Neural progenitor cell (in vitro differentiated cells): ENCODE measurements at regions not wholly inside any gene's neighbourhood (a gene's known extent, or its start where the extent isn't known, plus 50 kb on each side); places are given as distances from the start of the nearest gene placed in this dataset.

Source experiments
- DNase-seq: peaks from one replicate; pipeline ENCODE4 v3.0.0-alpha.2; 2016; ENCODE audit warnings: low spot score
- H2AFZ ChIP-seq: fragments of 200-600 bp; sonication (generic); replicated peaks from 2 replicates; pipeline ENCODE4 v1.6.1; 2016; ENCODE audit warnings: antibody characterized with exemption
- H3F3A ChIP-seq: fragments of 200-600 bp; sonication (generic); 2 replicates; pipeline ENCODE4 v1.6.1; 2016; ENCODE audit warnings: antibody characterized with exemption, low read depth
- H3K27ac ChIP-seq: fragments of 200-600 bp; sonication (generic); 2 replicates; pipeline ENCODE4 v1.5.1; 2016; ENCODE audit warnings: mild to moderate bottlenecking
- H3K27me3 ChIP-seq: fragments of 200-600 bp; sonication (generic); 2 replicates; pipeline ENCODE4 v1.6.1; 2016; ENCODE audit warnings: mild to moderate bottlenecking, moderate library complexity
- H3K36me3 ChIP-seq: fragments of 200-600 bp; sonication (generic); 2 replicates; pipeline ENCODE4 v1.5.1; 2016
- H3K4me1 ChIP-seq: fragments of 200-600 bp; sonication (generic); 2 replicates; pipeline ENCODE4 v1.6.1; 2016; ENCODE audit warnings: mixed run types
- H3K4me2 ChIP-seq: fragments of 200-600 bp; sonication (generic); 2 replicates; pipeline ENCODE4 v1.6.1; 2016
- H3K4me3 ChIP-seq: fragments of 200-600 bp; sonication (generic); 2 replicates; pipeline ENCODE4 v1.5.1; 2016
- H3K79me2 ChIP-seq: fragments of 200-600 bp; sonication (generic); 2 replicates; pipeline ENCODE4 v1.6.1; 2016; ENCODE audit warnings: low read depth
- H3K9ac ChIP-seq: fragments of 200-600 bp; sonication (generic); 2 replicates; pipeline ENCODE4 v1.6.1; 2016
- H3K9me3 ChIP-seq: fragments of 200-600 bp; sonication (generic); 2 replicates; pipeline ENCODE4 v1.5.1; 2016; ENCODE audit warnings: low read depth
- H4K20me1 ChIP-seq: fragments of 200-600 bp; sonication (generic); 2 replicates; pipeline ENCODE4 v1.6.1; 2016; ENCODE audit warnings: low read depth
- H3K27ac Mint-ChIP-seq: 3 replicates; pipeline ENCODE4 v1.8.0; 2021; ENCODE audit warnings: mixed read lengths
- H3K27me3 Mint-ChIP-seq: 2 replicates; pipeline ENCODE4 v1.8.0; 2022; ENCODE audit warnings: low read depth, mild to moderate bottlenecking, inconsistent platforms, moderate library complexity, mixed read lengths; ENCODE audit not compliant: insufficient read depth
- H3K36me3 Mint-ChIP-seq: 3 replicates; pipeline ENCODE4 v1.8.0; 2021; ENCODE audit warnings: mixed read lengths
- H3K4me1 Mint-ChIP-seq: 3 replicates; pipeline ENCODE4 v1.8.0; 2021; ENCODE audit warnings: mixed read lengths
- H3K4me3 Mint-ChIP-seq: 3 replicates; pipeline ENCODE4 v1.8.0; 2021; ENCODE audit warnings: mild to moderate bottlenecking, moderate library complexity, mixed read lengths
- H3K9me3 Mint-ChIP-seq: 3 replicates; pipeline ENCODE4 v1.8.0; 2020; ENCODE audit warnings: mixed read lengths
- EZH2 ChIP-seq: fragments of 200-600 bp; sonication (generic); IDR thresholded peaks from 2 replicates; pipeline ENCODE4 v1.6.1; 2017; ENCODE audit warnings: antibody characterized with exemption, mild to moderate bottlenecking, moderate library complexity
- EZH2phosphoT487 ChIP-seq: fragments of 200-600 bp; sonication (generic); IDR thresholded peaks from 2 replicates; pipeline ENCODE4 v1.6.1; 2017; ENCODE audit warnings: antibody characterized with exemption
- TF ChIP-seq, protein P1 (sequence below): fragments of 200-600 bp; sonication (generic); IDR thresholded peaks from 2 replicates; pipeline ENCODE4 v1.5.1; 2017; ENCODE audit warnings: antibody characterized with exemption, mild to moderate bottlenecking

DNA sequence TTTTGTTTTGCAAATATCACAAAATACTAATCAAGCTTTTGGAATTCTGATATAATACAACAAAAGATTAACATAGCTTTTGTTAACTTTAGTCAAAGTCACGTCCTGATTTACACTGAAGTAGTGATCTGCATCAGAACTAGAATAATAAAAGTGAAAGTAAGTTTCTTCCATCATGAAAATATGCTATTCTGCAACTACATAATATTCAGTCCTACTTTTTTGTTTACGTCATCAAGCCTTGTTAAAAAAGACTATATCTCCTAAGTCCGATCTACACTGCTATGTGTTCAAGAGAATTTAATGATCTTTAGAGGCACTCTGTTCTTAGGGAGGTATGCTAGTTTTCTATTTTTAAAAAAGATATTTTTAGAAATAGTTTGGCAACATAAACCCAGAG, 330.1 kb downstream of the ARPP21 start:
- Histone ChIP-seq H3K79me2 (no peaks in the 10 kb centered on the region), H4K20me1 (no peaks in the 10 kb centered on the region), H3K4me1 (no peaks in the 10 kb centered on the region), H3K4me3 (no peak overlapping the region), H3K4me2 (no peak overlapping the region), H3K27me3 (no peaks in the 10 kb centered on the region), H3K9ac (no peak overlapping the region), H2AFZ (no peak overlapping the region), H3K9me3 (no peaks in the 10 kb centered on the region), H3K27ac (no peak overlapping the region), H3F3A (no peaks in the 10 kb centered on the region), H3K36me3 (no peaks in the 10 kb centered on the region)
- no peaks in the 10 kb centered on the region for H3K9me3 Mint-ChIP-seq
- no peaks in the 10 kb centered on the region for H3K27me3 Mint-ChIP-seq
- no peak for DNase-seq
- no peak overlapping the region for H3K4me3 Mint-ChIP-seq
- H3K36me3 Mint-ChIP-seq: no peaks in the 10 kb centered on the region
- no peaks in the 10 kb centered on the region for H3K4me1 Mint-ChIP-seq
- no peak overlapping the region for H3K27ac Mint-ChIP-seq
- TF ChIP-seq EZH2: no peak
- TF ChIP-seq, protein P1, sequence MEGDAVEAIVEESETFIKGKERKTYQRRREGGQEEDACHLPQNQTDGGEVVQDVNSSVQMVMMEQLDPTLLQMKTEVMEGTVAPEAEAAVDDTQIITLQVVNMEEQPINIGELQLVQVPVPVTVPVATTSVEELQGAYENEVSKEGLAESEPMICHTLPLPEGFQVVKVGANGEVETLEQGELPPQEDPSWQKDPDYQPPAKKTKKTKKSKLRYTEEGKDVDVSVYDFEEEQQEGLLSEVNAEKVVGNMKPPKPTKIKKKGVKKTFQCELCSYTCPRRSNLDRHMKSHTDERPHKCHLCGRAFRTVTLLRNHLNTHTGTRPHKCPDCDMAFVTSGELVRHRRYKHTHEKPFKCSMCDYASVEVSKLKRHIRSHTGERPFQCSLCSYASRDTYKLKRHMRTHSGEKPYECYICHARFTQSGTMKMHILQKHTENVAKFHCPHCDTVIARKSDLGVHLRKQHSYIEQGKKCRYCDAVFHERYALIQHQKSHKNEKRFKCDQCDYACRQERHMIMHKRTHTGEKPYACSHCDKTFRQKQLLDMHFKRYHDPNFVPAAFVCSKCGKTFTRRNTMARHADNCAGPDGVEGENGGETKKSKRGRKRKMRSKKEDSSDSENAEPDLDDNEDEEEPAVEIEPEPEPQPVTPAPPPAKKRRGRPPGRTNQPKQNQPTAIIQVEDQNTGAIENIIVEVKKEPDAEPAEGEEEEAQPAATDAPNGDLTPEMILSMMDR: no peak
- TF ChIP-seq EZH2phosphoT487: no peak

- no peaks in the 10 kb centered on the region for H3K9me3 ChIP-seq
- no peak overlapping the region for H3K4me2 ChIP-seq
- Mint-ChIP-seq H3K27me3 (no peaks in the 10 kb centered on the region), H3K27ac (no peak overlapping the region), H3K4me3 (no peak overlapping the region), H3K4me1 (no peaks in the 10 kb centered on the region), H3K36me3 (no peaks in the 10 kb centered on the region), H3K9me3 (no peaks in the 10 kb centered on the region)
- H3K9ac ChIP-seq: no peak overlapping the region
- no peaks in the 10 kb centered on the region for H4K20me1 ChIP-seq
- no peaks in the 10 kb centered on the region for H3K27me3 ChIP-seq
- no peak for TF ChIP-seq EZH2phosphoT487
- no peaks in the 10 kb centered on the region for H3K4me1 ChIP-seq
- no peak overlapping the region for H3K27ac ChIP-seq
- no peak overlapping the region for H2AFZ ChIP-seq
- DNase-seq: no peak
- H3K79me2 ChIP-seq: no peaks in the 10 kb centered on the region
- H3K36me3 ChIP-seq: no peaks in the 10 kb centered on the region
- H3F3A ChIP-seq: no peaks in the 10 kb centered on the region
- no peak overlapping the region for H3K4me3 ChIP-seq
Observed at GRCh38 chr3:35970793-35971192, 331.5 kb downstream of the ARPP21 start.

DNA sequence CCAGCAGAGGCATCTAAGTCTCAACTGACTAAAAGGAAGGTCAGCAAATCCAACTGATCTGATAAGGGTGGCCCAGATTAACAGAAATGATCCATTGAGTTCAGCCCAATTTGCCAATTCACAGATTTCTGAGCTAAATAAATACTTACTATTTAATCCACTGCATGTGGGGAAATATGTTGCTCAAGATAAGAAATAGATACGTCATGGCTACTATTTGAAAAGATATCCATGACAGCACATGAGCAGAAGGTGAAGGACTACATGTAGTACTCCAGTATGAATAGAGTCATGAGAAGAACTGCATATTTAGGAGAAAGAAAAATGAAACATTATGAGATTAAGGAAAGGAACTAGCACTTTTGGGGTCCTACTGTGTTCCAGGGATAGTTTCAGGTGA, 332.4 kb downstream of the ARPP21 start:
- no peak overlapping the region for H3K27ac ChIP-seq

GRCh38 chr3:35974872-35975271, 335.5 kb downstream of the ARPP21 start:
- no peaks in the 10 kb centered on the region for H3K27me3 Mint-ChIP-seq
- H2AFZ ChIP-seq: no peak overlapping the region
- H3K9me3 Mint-ChIP-seq: no peaks in the 10 kb centered on the region
- H3K36me3 Mint-ChIP-seq: no peaks in the 10 kb centered on the region
- H4K20me1 ChIP-seq: no peaks in the 10 kb centered on the region
- no peaks in the 10 kb centered on the region for H3K36me3 ChIP-seq
- no peak for DNase-seq
- no peak for TF ChIP-seq EZH2
- TF ChIP-seq, protein P1: no peak
- no peak for TF ChIP-seq EZH2phosphoT487
- H3K9ac ChIP-seq: no peak overlapping the region
- H3K4me1 Mint-ChIP-seq: no peaks in the 10 kb centered on the region
- no peak overlapping the region for H3K27ac Mint-ChIP-seq
- no peaks in the 10 kb centered on the region for H3K4me1 ChIP-seq
- no peaks in the 10 kb centered on the region for H3F3A ChIP-seq
- no peaks in the 10 kb centered on the region for H3K9me3 ChIP-seq
- no peak overlapping the region for H3K27ac ChIP-seq
- H3K4me2 ChIP-seq: no peak overlapping the region
- no peaks in the 10 kb centered on the region for H3K79me2 ChIP-seq
- no peak overlapping the region for H3K4me3 Mint-ChIP-seq
- no peak overlapping the region for H3K4me3 ChIP-seq
- no peaks in the 10 kb centered on the region for H3K27me3 ChIP-seq

More for the DNA sequence above, 332.4 kb downstream of the ARPP21 start:
- DNase-seq: no peak
- TF ChIP-seq, protein P1: no peak
- TF ChIP-seq EZH2 (no peak), EZH2phosphoT487 (no peak)
- Mint-ChIP-seq H3K36me3 (no peaks in the 10 kb centered on the region), H3K27ac (no peak overlapping the region), H3K4me3 (no peak overlapping the region), H3K9me3 (no peaks in the 10 kb centered on the region), H3K27me3 (no peaks in the 10 kb centered on the region), H3K4me1 (no peaks in the 10 kb centered on the region)
- H3K4me1 ChIP-seq: no peaks in the 10 kb centered on the region
- no peaks in the 10 kb centered on the region for H3K9me3 ChIP-seq
- no peaks in the 10 kb centered on the region for H3K27me3 ChIP-seq
- no peak overlapping the region for H3K4me3 ChIP-seq
- H3K79me2 ChIP-seq: no peaks in the 10 kb centered on the region
- no peak overlapping the region for H3K9ac ChIP-seq
- H2AFZ ChIP-seq: no peak overlapping the region
- no peaks in the 10 kb centered on the region for H3F3A ChIP-seq
- H4K20me1 ChIP-seq: no peaks in the 10 kb centered on the region
- H3K4me2 ChIP-seq: no peak overlapping the region
- no peaks in the 10 kb centered on the region for H3K36me3 ChIP-seq
